ENCODE measurements at regions not wholly inside any gene's neighbourhood (a gene's known extent, or its start where the extent isn't known, plus 50 kb on each side); places are given as distances from the start of the nearest gene placed in this dataset.
"Not testable (repeated sequence)": the region's sequence is repeated elsewhere in the genome, so short reads cannot be mapped to it uniquely, and the experiment has no call there.

- TF ChIP-seq CTCF, POLR2A (IDR thresholded peaks at IDR 0.05): not testable (repeated sequence)
Measured at GRCh38 chr5:125923958-125924357, 499.3 kb upstream of the GRAMD2B start.
